Ishikawa (cell line): ENCODE measurements at regions not wholly inside any gene's neighbourhood (a gene's known extent, or its start where the extent isn't known, plus 50 kb on each side); places are given as distances from the start of the nearest gene placed in this dataset.

Experiments
- FOXM1 ChIP-seq: IDR thresholded peaks from 2 replicates; pipeline ENCODE4 v1.6.1; 2012; ENCODE audit warnings: low read depth, borderline replicate concordance
- YY1 ChIP-seq: IDR thresholded peaks from 2 replicates; pipeline ENCODE4 v1.6.1; 2012; ENCODE audit warnings: low read depth

- TF ChIP-seq YY1 (no peak), FOXM1 (no peak)
These were observed 662.9 kb upstream of the TBL1XR1 start for GRCh38 chr3:177860184-177860583.
